GM21381 (cell line): ENCODE measurements at regions not wholly inside any gene's neighbourhood (a gene's known extent, or its start where the extent isn't known, plus 50 kb on each side); places are given as distances from the start of the nearest gene placed in this dataset.
A peak's percentile ranks its signal among the peaks of the same experiment; 100 is the strongest.
"Not testable (repeated sequence)": the region's sequence is repeated elsewhere in the genome, so short reads cannot be mapped to it uniquely, and the experiment has no call there.

Source experiments
- ATAC-seq: cut with Tn5 transposase; IDR thresholded peaks from one replicate; pipeline ENCODE4 v1.9.1; 2021; ENCODE audit warnings: mild to moderate bottlenecking, moderate library complexity; ENCODE audit not compliant: unreplicated experiment

DNA sequence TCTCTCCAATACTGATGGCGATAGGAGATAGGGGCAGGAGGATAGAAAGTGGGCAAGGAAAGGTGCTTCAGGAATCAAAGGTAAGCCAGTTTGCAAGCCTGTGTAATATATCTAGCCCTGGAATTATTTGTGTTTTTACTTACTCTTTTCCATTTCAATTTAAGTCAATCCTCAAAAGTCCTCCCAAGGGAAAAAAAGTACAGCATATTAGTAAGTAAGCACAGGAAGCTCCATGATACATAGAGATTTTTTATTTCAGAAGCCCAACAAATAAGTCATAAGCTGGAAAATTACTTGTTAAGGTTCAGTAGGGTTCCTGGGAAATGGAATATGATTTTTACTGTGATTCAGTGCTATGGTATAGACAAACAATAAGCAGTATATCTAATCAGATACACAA is 337.7 kb upstream of the DUSP10 start:
- ATAC-seq, result no peak

DNA sequence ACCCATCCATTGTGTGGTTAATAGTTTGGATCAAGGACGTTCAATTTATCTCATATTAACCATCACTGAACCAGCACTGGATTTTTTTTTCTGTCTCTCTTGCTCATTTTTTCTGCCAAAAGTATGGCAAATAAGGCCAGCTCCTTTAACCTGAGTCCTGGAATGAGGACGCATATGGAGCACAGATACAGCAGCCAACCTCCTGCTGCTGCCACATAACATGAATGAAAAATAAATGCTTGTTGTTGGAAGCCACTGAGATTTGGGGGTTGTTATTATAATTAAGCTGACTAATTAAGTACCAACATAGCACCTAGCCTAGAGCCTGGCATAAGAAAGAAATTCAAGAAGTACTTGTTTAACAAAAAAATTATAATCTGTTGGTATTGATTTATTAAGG is 335.3 kb upstream of the DUSP10 start:
- no peak for ATAC-seq

DNA sequence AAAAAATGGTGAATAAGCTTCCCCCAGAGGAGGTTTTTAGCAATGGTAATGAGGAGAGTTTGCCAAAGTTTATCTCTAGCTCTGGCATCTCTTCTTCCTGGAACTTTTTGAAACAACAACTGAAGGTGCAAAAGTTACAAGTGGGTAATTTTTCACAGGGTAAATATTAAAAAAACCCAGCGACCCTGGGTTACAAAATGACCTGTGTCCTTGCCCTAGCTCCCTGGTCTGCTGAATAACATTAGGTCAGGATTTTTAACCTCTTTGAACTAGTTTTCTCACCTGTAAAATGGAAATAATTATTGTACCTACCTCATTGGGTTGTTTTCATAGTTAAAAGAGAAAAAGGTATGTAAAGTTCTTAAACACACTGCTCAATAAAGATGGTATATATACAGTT is 332.4 kb upstream of the DUSP10 start:
- ATAC-seq, result no peak

DNA sequence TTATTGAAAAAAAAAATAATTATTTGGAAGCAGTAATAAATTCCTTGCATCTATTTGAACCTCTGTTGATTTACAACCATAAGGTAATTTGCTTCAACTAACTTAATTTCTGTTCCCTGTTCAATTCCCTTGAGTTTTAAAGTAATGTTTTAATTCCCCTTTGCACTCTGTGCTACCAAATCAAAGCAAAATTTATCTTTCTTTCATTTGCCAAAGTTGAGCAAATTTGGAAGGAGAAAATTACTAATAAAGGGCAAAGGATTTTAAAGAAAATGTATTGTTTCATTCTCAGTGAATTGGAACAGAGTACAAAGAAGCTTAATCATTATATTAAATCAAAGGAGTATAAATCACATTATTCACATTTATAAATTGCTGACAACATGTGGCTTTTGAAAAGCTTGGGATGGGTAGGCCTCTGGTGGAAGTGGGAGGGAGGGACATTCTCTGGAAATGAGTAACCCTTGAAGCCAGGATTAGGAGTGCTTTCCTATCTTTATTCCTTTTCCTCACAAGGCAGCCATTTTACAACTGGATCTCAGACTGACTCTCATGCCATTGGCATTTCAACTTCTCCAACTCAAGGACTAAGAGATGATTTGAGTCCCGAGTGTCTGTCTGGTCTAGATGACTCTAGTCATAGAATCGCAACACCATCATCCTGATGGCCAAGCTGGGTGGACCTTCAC is 331.6 kb upstream of the DUSP10 start:
- no peak for ATAC-seq

DNA sequence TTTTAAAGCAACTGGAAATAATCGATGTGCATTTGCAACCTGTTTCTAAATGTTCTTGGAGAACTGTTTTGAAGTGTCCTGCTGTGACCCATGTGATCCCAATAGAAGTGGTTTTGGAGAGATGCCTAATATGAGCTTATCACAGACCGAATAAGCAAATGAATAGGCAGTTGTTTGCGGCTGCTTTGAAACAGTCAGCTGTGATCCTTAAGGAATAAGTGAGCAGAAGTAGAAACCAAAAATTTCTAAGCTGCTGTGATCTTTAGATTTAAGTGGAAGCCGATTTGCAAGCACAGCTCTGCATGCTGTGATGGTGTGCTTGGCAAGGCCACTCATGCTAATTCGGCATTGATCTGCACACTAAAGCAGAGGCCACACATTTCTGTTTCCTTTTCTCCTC is 329.5 kb upstream of the DUSP10 start:
- ATAC-seq, result no peak

DNA sequence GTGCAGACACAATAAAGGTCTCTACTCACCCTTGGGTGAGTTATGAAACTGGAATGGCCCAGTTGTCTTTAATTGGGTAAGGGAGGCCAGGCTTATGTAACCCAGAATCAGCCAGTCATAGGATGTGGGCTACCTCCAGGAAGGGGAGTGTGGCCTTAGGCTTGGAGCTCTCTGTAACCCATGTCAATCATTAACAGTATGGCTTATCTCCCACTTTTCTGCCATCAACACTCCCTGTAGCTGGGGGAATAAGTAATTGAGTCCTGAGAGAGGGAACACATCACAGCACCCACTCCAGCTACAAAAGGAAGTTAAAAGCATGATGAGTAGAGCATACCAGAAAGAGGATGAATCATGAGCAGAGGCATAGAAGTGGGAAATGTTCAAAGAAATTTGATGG is 327.0 kb upstream of the DUSP10 start:
- no peak for ATAC-seq

DNA sequence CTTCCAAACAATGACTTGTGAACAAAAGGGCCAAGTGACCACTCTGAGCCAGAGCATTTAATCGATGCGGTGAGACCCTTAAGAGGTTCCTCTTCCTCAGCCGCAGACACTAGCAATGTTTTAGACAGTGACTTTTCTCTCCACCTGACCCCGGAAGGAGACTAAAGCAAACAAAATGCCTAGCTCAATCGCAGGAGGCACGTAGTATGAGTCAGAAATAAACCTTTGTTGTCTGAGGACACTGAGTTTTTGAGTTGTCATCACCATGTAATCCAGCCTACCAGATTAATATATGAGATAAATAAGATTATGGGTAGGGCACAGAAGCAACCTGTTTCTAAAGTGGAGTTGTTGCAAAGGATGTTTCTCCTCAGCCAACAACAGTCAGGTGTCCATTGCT is 326.2 kb upstream of the DUSP10 start:
- ATAC-seq, result no peak

DNA sequence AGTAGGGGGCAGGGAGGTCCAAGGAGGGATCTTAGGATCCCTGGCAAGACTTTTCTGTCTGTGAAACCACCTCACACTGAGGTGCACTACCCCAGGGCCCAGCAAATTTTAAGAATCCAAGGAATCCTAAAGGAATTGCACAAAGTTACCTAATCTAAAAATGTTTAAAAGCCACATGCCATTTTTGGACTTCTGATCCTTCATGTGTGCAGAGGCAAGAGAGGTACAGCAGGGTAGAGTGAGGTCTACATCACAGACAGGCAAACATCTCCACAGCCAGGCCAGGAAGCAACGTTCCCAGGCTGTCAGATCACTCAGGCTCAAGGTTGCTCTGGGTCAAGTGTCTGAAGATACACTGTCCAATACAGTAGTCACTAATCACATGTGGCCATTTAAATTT is 324.6 kb upstream of the DUSP10 start:
- no peak for ATAC-seq

DNA sequence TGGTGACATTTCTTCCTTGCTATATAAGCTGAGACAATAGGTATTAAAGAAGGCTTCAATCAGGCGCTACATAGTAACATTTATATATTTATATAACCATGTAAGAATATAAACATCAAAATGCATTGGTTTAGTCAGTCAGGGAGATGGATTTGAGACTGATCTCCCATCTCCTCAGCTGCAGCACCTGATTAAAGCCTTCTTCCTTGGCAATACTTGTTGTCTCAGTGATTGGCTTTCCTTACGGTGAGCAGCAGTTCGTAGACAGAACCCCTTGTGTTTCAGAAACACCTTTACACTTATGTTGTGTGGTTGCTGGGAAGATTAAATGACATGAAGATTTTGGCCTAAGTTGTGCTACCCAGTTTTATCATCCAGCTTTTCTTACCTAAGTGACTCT is 323.3 kb upstream of the DUSP10 start:
- no peak for ATAC-seq

DNA sequence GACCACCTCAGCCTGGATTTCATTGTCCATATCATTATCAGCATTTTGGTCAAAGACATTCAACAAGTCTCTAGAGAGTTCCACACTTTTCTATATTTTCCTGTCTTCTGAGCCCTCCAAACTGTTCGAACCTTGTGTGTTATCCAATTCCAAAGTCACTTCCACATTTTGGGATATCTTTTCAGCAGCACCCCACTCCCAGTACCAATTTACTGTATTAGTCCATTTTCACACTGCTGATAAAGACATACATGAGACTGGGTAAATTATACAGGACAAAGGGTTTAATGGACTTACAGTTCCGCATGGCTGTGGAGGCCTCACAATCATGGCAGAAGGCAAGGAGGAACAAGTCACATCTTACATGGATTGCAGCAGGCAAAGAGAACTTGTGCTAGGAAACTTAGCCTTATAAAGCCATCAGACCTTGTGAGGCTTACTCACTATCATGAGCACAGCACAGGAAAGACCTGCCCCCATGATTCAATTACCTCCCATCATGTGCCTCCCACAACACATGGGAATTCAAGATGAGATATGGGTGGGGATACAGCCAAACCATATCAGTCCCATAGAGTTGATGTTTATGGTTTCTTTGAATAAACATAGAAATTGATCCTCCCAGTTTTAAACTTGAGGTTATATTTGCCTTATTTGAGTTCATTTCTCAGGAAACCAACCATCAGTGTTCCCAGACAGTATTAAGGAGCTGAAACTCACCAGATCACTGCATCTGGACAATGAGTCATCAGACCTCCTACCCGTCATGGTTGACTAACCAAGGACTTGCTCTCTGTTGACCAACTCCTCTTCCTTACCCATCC is 322.7 kb upstream of the DUSP10 start:
- no peak for ATAC-seq

DNA sequence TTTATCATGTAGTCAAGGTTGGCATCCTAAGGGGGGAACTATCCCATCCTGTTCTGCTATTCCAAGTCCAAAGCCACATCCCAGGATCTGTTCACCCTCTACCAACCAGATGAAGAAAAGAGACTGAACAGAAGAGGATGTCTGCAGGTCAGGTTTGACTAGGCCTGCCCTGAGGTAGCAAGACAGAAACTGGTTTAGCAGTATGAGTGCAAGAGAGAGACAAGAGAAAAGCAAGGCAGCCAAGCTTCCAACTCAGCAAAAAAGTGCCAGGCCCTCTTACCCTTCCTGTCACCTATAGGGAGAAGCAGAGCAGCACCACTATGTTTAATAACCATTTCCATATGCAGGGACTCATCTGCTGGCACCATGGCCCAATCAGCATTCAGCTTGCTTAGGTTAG is 320.8 kb upstream of the DUSP10 start:
- ATAC-seq, result no peak

DNA sequence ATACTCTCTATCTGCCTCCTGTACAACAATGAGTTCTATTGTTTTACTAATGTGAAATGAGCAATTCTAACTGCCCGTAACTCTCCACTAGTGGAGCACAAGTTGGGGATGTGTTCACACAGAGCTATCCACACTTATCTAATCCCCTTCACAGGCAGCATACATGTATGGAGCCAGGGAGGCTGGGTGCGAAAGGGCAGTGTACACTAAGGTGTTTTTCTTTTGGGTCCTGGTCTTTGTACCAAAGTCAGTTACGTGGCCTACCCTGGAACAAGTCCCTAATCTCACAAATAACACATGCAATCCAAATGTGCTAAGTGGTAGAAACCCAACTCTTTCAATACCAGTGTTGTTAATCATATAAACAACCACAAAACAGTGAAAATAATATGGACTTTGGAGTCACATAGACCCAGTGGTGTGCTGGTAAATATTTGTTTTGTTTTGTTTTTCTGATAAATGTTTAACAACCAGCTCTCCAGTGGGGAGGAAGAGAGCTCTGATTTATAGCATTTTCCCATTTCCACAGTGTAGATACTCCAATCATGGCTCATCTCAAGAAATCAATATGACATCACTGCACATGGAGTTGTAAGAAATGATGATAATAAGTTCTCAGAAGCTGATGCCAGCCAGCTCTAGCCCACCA is 319.9 kb upstream of the DUSP10 start:
- ATAC-seq, result no peak

DNA sequence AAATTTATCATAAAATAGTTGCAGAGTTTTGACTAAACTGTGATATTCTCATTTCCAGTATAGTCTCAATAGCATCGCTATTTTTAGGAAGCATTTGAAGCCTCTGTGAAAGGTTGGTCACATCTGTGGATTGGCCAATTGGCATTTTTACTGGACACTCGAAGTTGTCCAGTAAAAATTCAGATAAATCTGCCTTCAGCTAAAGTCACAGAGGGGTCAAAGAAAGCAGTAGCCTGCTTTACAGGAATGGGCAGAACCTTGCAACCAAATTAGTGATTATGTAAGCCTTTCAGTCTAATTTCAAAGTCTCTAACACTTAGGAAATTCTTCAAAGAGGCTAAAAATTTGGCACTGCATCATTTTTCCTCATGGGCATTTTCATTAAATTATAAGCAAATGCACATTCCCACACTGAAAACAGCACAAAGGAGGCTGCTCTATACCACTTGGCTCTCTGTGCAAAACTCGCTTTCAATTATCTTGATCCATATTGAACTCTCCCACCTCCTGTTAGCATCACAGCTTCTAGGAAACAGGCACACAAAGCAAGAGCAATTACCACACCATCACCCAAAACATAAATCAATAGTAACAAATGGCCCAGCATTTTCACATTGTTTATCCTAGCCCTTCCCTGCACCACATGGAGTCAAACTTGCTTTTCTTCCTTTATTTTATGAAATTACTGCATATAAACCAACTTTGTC is 318.5 kb upstream of the DUSP10 start:
- ATAC-seq, result no peak

DNA sequence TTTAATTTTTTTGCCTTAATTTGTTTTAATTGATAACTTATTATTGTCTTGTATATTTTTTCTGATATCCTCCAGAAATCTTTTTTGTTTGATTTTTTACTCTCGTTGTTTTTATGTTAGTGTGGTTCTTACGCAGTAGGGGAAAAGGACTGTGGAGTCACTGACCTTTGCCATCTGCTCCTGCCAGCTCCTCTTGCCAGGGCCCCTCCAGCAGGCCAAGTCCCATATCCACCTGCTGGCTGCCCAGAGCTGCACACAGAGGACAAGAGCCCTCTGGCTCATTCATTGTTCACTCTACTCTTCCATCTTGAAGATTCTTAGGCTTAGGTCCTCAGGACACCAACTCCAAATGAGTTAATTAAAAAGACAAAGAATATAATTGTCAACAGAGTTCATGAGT is 316.4 kb upstream of the DUSP10 start:
- no peak for ATAC-seq

DNA sequence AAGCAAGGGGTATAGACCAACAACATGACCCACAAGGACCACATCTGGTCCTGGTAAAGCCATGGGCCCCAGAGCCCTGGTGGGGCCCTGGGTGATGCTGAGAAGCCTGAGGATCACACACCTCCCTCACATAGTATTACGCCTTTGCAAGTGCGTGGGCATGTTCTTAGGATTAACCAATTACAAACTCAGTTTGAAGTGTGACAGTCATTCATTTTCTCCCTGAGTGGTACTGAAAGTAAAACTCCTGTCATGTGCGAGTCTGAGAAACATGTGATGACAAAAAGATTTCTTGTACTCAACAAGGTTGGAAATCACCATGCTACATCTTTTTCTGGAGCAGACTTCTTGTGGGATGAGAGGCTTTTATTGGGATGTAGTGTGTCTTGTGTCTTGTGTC is 315.3 kb upstream of the DUSP10 start:
- peak; percentile 50 for ATAC-seq

DNA sequence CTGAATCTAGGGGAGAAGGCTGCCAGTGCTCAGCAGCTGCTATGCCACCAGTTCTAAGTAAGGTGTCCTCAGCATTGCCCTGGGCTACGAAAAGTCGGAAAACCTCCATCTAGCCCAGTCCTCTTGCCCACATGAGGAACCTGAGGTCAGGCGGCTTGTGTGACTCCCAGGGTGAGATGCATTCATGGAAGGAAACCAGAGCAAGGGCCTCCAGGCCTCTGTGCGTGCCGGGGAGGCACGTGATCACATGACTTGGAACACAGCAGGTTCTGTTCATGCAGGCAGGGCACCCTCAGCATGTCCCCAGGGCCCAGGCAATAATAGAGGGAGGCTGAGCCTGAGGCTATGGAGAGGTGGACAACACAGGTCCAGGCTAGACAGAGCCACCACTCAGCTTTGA is 312.5 kb upstream of the DUSP10 start:
- ATAC-seq, result no peak

DNA sequence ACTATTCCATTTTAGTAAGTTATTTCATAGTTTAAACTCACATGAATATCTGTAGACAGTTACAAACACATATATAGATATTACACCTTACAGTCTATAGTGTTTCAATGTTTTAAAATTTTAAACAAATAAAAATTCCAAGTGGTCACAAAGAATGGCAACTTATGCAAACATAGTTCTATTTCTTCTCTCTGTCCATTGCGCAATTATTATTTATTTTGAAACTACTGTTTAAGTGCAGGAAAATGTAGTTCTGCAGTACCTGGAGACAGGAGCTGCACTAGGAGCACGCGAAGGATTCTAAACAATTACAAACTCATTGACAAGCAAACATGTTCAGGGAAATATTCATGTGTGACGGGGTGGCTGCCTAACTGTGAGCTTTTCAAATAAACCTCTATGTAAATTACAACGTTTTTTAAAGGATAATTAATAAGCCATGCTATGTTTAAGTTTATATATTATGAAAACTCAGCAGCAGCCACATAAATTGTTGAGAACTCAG is 312.0 kb upstream of the DUSP10 start:
- ATAC-seq, result no peak

DNA sequence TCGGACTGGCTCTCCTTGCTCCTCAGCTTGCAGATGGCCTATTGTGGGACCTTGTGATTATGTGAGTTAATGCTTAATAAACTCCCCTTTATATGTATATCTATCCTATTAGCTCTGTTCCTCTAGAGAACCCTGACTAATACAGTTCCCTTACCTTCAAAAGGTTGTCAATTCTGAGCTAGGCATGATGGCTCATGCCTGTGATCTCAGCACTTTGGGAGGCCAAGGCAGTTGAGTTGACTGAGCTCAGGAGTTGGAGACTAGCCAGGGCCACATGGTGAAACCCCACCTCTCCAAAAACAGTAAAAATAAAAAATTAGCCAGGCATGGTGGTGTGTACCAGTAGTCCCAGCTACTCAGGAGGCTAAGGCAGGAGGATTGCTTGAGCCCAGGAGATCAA is 309.4 kb upstream of the DUSP10 start:
- not testable (repeated sequence) for ATAC-seq

DNA sequence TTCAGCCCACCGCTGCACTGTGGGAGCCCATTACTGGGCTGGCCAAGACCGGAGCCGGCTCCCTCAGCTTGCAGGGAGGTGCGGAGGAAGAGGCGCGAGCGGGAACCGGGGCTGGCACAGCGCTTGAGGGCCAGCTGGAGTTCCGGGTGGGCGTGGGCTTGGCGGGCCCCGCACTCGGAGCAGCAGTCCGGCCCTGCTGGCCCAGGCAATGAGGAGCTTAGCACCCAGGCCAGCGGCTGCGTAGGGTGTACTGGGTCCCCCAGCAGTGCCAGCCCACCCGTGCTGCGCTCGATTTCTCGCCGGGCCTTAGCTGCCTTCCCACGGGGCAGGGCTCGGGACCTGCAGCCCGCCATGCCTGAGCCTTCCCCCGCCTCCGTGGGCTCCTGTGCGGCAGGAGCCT is 307.8 kb upstream of the DUSP10 start:
- ATAC-seq, result not testable (repeated sequence)

DNA sequence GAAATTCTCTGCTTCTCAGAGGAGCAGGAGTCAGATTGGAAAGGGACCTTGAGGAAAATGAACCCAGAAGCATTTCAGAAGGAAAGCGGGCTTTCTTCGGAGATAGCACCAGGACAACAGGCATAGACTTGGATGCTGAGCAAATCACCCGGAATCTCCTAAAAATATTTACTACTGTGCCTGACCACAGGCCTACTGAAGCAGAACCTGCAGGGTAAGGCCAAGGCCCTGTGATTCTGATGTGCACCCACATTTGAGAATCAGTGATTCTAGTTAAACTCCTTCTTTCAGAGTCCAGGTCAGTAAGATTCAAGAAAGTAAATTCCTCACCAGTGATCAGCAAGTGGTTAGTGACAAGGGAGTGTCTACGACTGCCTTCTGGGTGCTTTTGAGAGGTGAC is 307.3 kb upstream of the DUSP10 start:
- no peak for ATAC-seq

DNA sequence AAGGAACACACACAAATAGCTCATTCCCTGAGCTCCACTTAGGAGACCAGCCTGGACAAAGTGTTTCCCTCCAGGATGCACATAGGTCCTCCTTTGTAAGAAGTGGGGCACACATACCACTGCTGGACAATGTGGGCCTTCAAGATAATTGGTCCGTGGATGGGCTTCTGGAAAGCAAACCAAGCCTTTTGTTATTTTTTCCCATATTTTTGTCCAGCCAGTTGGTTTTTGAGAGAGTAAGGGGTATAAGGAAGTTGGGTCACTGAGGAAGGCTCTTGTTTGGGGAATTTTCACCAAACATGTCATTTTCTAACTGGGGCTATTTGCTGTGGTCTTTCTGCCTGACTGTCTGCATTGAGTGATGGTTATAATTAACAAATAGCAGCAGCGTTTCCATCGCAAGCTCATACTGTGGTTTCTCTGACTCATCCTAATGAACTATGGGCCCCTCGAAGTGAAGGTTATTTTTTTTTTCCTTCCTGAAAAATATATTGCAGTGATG is 306.3 kb upstream of the DUSP10 start:
- ATAC-seq, result peak; percentile 69
